ENCODE measurements at regions not wholly inside any gene's neighbourhood (a gene's known extent, or its start where the extent isn't known, plus 50 kb on each side); places are given as distances from the start of the nearest gene placed in this dataset.
"Not testable (repeated sequence)": the region's sequence is repeated elsewhere in the genome, so short reads cannot be mapped to it uniquely, and the experiment has no call there.

- not testable (repeated sequence) for H3K27ac Mint-ChIP-seq; H3K27me3 Mint-ChIP-seq; DNase-seq; H3K4me3 Mint-ChIP-seq; H3K4me1 Mint-ChIP-seq (ENCODE audit: low read depth); H3K36me3 Mint-ChIP-seq (ENCODE audit: low read depth); H3K9me3 Mint-ChIP-seq
Observed at GRCh38 chr3:103297502-103297901, 862.7 kb downstream of the ZPLD1 start.

- H3K27me3 Mint-ChIP-seq, result no peaks in the 10 kb centered on the region
- no peak for DNase-seq
- H3K27ac Mint-ChIP-seq, result no peak overlapping the region
- H3K4me1 Mint-ChIP-seq (ENCODE audit: low read depth), result no peaks in the 10 kb centered on the region
- H3K4me3 Mint-ChIP-seq, result no peak overlapping the region
- no peaks in the 10 kb centered on the region for H3K9me3 Mint-ChIP-seq
- H3K36me3 Mint-ChIP-seq (ENCODE audit: low read depth), result no peaks in the 10 kb centered on the region
Observed at GRCh38 chr3:103306104-103306503, 871.3 kb downstream of the ZPLD1 start.

DNA sequence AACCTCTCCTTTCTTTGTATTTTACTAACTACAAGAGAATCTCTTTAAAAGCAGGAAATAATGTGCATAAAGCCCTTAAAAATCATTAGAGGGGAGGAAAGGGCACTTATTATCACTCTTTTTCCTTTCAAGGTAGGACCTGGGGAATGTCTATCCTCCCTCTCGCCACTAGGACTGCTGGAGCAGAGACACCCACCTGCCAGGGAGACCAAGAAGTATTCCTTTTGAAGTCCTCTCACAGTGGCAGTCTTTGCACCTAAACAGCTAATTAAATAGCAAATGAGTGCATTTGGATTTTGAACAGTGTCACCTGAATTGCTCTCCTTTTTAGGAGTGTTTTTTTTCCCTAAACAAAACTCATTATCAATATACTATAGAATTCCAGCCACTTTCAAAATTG, 874.1 kb downstream of the ZPLD1 start:
- Mint-ChIP-seq H3K27me3 (no peaks in the 10 kb centered on the region), H3K9me3 (peaks cover 2% of the 10 kb centered on the region), H3K36me3 (ENCODE audit: low read depth) (no peaks in the 10 kb centered on the region), H3K4me3 (no peak overlapping the region), H3K4me1 (ENCODE audit: low read depth) (no peaks in the 10 kb centered on the region), H3K27ac (no peak overlapping the region)
- DNase-seq, result no peak

DNA sequence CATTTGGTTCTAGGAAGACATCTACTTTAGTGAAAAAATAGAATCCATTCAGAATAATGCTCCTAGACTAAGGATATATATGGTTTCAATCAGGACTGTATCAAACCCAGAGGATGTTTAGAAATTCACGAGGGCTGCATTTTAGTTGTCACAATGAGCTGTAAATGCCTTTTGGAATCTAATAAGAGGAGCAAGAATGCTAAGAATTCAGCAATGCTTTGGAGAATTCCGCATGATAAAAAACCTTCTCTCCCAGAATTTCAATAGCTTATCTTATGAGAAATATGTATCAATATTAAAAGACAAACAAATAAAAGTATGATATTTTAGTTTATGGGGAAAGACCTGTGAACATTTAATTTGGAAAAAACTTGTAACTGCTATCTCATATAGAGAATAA, 885.1 kb downstream of the ZPLD1 start:
- H3K27ac Mint-ChIP-seq, result no peak overlapping the region
- H3K9me3 Mint-ChIP-seq, result peaks cover 10% of the 10 kb centered on the region
- H3K36me3 Mint-ChIP-seq (ENCODE audit: low read depth), result no peaks in the 10 kb centered on the region
- no peak overlapping the region for H3K4me3 Mint-ChIP-seq
- no peaks in the 10 kb centered on the region for H3K27me3 Mint-ChIP-seq
- no peaks in the 10 kb centered on the region for H3K4me1 Mint-ChIP-seq (ENCODE audit: low read depth)
- DNase-seq, result no peak

- no peaks in the 10 kb centered on the region for H3K9me3 Mint-ChIP-seq
- DNase-seq, result no peak
- no peaks in the 10 kb centered on the region for H3K27me3 Mint-ChIP-seq
- no peaks in the 10 kb centered on the region for H3K36me3 Mint-ChIP-seq (ENCODE audit: low read depth)
- H3K27ac Mint-ChIP-seq, result no peak overlapping the region
- H3K4me1 Mint-ChIP-seq (ENCODE audit: low read depth), result no peaks in the 10 kb centered on the region
- no peak overlapping the region for H3K4me3 Mint-ChIP-seq
Observed at GRCh38 chr3:103337179-103337845, 902.5 kb downstream of the ZPLD1 start.

DNA sequence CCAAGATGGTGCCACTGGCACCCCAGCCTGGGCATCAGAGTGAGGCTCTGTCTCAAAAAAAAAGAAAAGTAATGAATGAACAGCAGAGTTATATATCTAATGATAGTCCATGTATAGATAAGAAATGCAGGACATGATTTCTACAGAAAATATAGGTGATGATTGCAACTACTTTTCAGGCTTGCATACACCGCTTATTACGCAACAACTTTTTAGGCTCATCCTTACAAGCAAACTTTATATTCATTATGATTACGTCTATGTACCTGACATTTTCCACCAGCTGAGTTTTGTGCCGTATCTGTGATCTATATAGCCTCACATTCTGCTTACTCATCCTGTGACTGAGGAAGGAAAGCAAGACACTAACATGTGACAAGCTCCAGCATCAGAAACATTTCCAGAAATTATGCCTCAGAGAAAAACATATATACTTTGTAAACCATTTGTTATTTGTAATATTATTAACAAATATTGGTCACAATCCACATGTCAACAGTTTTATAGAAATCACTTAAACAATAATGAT, 906.3 kb downstream of the ZPLD1 start:
- Mint-ChIP-seq H3K9me3 (peaks cover 2% of the 10 kb centered on the region), H3K4me3 (no peak overlapping the region), H3K27ac (no peak overlapping the region), H3K4me1 (ENCODE audit: low read depth) (no peaks in the 10 kb centered on the region), H3K36me3 (ENCODE audit: low read depth) (no peaks in the 10 kb centered on the region), H3K27me3 (no peaks in the 10 kb centered on the region)
- no peak for DNase-seq

DNA sequence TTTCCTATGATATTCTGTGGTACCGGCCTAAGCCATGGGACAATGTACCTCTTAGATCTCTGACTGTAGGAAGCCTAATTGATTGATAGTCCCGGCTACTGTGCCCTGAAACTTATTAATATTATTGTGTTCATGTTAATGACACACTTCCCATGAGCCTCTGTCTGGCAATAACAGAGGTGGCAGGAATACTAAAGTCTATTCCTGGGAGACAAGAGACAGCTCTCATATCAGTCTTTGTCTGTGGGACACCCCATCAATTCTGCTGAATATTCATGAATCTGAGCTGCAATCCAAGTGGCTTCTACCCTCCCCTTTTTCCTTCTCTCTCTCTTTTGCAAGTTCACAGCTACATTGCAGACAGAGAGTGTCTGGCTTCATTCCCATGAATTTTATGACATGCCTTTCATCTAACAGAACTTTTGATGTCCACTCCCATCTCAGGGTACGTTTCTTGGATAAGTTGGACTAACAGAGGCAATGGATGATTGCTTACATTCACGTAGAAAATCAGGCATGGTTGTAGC, 907.5 kb downstream of the ZPLD1 start:
- Mint-ChIP-seq H3K4me1 (ENCODE audit: low read depth) (no peaks in the 10 kb centered on the region), H3K27ac (no peak overlapping the region)

DNA sequence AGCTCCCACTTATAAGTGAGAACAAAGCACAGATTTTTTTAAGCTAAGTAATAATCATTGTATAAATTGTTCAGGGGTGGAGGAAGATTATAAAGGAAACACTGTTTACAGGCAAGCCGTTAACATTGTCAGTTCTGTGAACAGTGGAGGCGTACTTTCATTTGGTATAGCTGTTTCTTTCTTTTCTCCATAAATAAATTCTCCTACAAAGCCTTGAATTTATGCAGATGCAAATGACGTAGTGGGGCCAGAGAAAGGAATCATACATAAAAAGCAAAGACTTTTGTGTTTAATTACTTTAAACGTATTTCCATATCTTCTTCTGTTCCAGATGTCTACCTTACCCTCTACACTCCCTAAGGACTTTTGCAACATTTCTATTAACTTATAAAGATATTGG, 914.9 kb downstream of the ZPLD1 start:
- no peak overlapping the region for H3K27ac Mint-ChIP-seq
- no peaks in the 10 kb centered on the region for H3K36me3 Mint-ChIP-seq (ENCODE audit: low read depth)
- peaks cover 2% of the 10 kb centered on the region for H3K9me3 Mint-ChIP-seq
- DNase-seq, result no peak
- H3K27me3 Mint-ChIP-seq, result no peaks in the 10 kb centered on the region
- H3K4me3 Mint-ChIP-seq, result no peak overlapping the region
- H3K4me1 Mint-ChIP-seq (ENCODE audit: low read depth), result no peaks in the 10 kb centered on the region

More for the DNA sequence above, 907.5 kb downstream of the ZPLD1 start:
- DNase-seq, result no peak
- Mint-ChIP-seq H3K9me3 (peaks cover 2% of the 10 kb centered on the region), H3K36me3 (ENCODE audit: low read depth) (no peaks in the 10 kb centered on the region), H3K27me3 (no peaks in the 10 kb centered on the region), H3K4me3 (no peak overlapping the region)

DNA sequence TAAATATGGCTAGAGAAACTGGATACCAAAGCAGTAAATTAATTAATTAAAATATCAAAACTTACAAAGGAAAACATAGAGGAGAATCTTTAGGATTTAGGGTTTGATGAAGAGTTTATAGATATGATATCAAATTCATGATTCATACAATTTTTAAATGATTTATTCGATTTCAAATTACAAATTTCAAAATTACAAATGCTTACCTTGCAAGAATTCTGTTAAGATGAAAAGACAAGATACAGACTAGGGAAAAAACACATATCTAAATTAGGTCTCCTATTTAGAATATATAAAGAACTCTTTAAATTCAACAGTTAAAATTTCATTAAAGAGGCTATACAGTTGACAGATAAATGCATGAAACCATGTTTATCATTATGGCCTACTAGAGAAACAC, 930.7 kb downstream of the ZPLD1 start:
- Mint-ChIP-seq H3K27me3 (no peaks in the 10 kb centered on the region), H3K9me3 (peaks cover 2% of the 10 kb centered on the region), H3K36me3 (ENCODE audit: low read depth) (no peaks in the 10 kb centered on the region), H3K4me1 (ENCODE audit: low read depth) (no peaks in the 10 kb centered on the region), H3K27ac (no peak overlapping the region), H3K4me3 (no peak overlapping the region)
- no peak for DNase-seq

- Mint-ChIP-seq H3K9me3 (no peaks in the 10 kb centered on the region), H3K27ac (no peak overlapping the region), H3K4me1 (ENCODE audit: low read depth) (no peaks in the 10 kb centered on the region), H3K36me3 (ENCODE audit: low read depth) (no peaks in the 10 kb centered on the region), H3K4me3 (no peak overlapping the region), H3K27me3 (no peaks in the 10 kb centered on the region)
- no peak for DNase-seq
Observed at GRCh38 chr3:103367481-103367880, 932.7 kb downstream of the ZPLD1 start.

DNA sequence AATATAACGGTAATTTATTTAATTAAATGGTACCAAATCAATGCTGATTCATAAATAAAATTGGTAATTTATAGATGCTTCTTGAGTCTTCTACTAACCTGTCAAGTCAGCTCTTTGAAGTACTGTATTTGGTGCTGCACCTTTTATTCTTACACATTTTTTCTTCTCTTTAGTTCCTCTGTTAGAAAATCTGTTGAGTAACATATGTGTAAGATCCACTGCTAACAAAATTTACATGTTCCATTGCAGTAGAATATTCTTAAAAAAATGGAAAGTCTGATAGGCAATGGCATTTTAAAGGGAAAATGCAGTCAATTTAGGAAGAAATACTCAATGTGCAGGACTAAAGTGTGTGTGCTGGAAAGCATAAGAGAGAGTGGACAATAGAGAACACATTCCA, 936.6 kb downstream of the ZPLD1 start:
- Mint-ChIP-seq H3K27ac (no peak overlapping the region), H3K9me3 (peaks cover 3% of the 10 kb centered on the region), H3K4me3 (no peak overlapping the region), H3K4me1 (ENCODE audit: low read depth) (no peaks in the 10 kb centered on the region), H3K27me3 (no peaks in the 10 kb centered on the region), H3K36me3 (ENCODE audit: low read depth) (no peaks in the 10 kb centered on the region)
- DNase-seq, result no peak

DNA sequence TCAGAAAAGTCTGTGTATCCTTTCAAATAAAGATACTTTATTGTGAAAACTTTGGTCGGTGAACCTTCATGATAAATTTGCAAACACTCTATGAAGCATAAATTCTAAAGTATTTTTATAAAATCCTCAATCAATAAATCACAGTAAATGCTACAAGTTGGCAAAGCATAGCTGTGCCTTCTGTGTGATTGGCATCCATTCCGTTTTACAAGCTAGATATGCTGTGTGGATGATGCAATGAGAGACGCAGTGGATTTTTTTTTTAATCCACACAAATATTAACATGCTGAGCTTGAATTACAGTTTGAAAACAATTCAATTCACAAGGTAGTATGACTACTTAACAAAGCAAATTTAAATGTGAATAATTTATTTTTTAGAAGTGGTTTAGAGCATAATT, 937.2 kb downstream of the ZPLD1 start:
- peaks cover 3% of the 10 kb centered on the region for H3K9me3 Mint-ChIP-seq
- no peaks in the 10 kb centered on the region for H3K27me3 Mint-ChIP-seq
- H3K4me1 Mint-ChIP-seq (ENCODE audit: low read depth), result no peaks in the 10 kb centered on the region
- no peak overlapping the region for H3K4me3 Mint-ChIP-seq
- no peak overlapping the region for H3K27ac Mint-ChIP-seq
- no peaks in the 10 kb centered on the region for H3K36me3 Mint-ChIP-seq (ENCODE audit: low read depth)
- DNase-seq, result no peak

GRCh38 chr3:103380391-103380790, 945.6 kb downstream of the ZPLD1 start:
- Mint-ChIP-seq H3K4me1 (ENCODE audit: low read depth) (no peaks in the 10 kb centered on the region), H3K36me3 (ENCODE audit: low read depth) (no peaks in the 10 kb centered on the region), H3K4me3 (no peak overlapping the region), H3K9me3 (peaks cover 7% of the 10 kb centered on the region), H3K27me3 (no peaks in the 10 kb centered on the region), H3K27ac (no peak overlapping the region)
- DNase-seq, result no peak

DNA sequence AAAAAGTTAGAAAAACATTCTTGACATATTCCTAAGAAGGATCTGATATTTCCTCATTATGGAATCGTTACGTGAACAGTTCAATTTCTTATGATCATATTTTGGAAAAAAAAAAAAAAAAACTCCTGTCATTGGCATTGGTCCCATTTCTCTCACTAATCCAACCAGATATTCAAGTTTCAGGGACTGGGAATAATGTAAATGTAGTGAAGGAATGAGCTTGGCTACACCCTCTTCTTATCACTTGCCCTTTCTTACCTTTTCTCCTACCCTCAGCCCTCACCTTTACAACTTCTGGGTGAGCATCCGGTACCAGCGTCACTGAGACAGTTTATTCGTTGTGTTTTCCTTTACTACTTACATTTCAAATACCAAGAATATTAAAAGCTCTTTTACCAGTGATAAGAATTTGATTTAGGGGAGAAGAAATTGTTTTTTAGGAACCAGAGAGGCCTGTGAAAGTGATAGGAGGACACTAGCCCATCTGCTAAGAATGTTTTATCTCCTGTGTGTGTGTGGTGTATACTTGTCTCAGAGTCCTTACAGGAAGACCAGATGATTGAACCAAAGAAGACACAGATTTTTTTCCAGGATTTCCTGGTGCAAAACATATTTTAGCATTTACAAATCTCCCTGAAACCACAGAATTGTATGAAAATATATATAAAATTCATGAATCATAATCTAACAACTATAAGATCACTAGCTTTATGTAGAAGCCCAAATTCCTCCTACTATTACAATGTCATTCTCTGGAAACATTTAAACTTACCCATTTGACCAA, 946.7 kb downstream of the ZPLD1 start:
- Mint-ChIP-seq H3K4me1 (ENCODE audit: low read depth) (no peaks in the 10 kb centered on the region), H3K9me3 (peaks cover 4% of the 10 kb centered on the region), H3K27ac (no peak overlapping the region), H3K36me3 (ENCODE audit: low read depth) (no peaks in the 10 kb centered on the region), H3K27me3 (no peaks in the 10 kb centered on the region), H3K4me3 (no peak overlapping the region)
- no peak for DNase-seq

GRCh38 chr3:103385961-103386656, 951.3 kb downstream of the ZPLD1 start:
- no peaks in the 10 kb centered on the region for H3K9me3 Mint-ChIP-seq
- H3K27me3 Mint-ChIP-seq, result no peaks in the 10 kb centered on the region
- no peak for DNase-seq
- no peaks in the 10 kb centered on the region for H3K36me3 Mint-ChIP-seq (ENCODE audit: low read depth)
- no peaks in the 10 kb centered on the region for H3K4me1 Mint-ChIP-seq (ENCODE audit: low read depth)
- H3K4me3 Mint-ChIP-seq, result no peak overlapping the region
- no peak overlapping the region for H3K27ac Mint-ChIP-seq

All from activated T-cell treated with anti-CD3 and anti-CD28 coated beads, Interleukin-2, amount 50 U/mL, for 24 hours (primary cell).